Kidney (tissue), 13 donors: ENCODE measurements at regions not wholly inside any gene's neighbourhood (a gene's known extent, or its start where the extent isn't known, plus 50 kb on each side); places are given as distances from the start of the nearest gene placed in this dataset.

ENCODE experiments used
- DNase-seq, 5 donors: peaks; one replicate each; pipeline ENCODE4 v3.0.0-alpha.2; 2013 to 2020
- FAIRE-seq: peaks from 2 replicates; lab custom pipeline; 2012; peaks lifted over from hg19 to GRCh38; lab: Jason Lieb, UNC
- H3K27ac ChIP-seq, 2 donors: one replicate each; pipeline ENCODE4 v1.7.0; 2013; ENCODE audit warnings: low read depth in 2 of 2, low read length in 2 of 2, inconsistent platforms in 1 of 2
- H3K27me3 ChIP-seq: one replicate; pipeline ENCODE4 v1.7.1; 2013; ENCODE audit warnings: low read length, inconsistent platforms; ENCODE audit not compliant: control insufficient read depth, insufficient read depth
- H3K36me3 ChIP-seq, 3 donors: one replicate each; pipeline versions ENCODE4 v1.7.0 to v1.7.1; 2013; ENCODE audit warnings: low read length in 3 of 3, control low read depth in 1 of 3, inconsistent platforms in 1 of 3; ENCODE audit not compliant: insufficient read depth in 3 of 3, control insufficient read depth in 2 of 3
- H3K4me1 ChIP-seq, 3 donors: one replicate each; pipeline versions ENCODE4 v1.7.0 to v1.7.1; 2013; ENCODE audit warnings: low read length in 3 of 3, inconsistent platforms in 1 of 3, low read depth in 1 of 3; ENCODE audit not compliant: control insufficient read depth in 2 of 3, insufficient read depth in 2 of 3
- H3K4me3 ChIP-seq, 3 donors: one replicate each; pipeline versions ENCODE4 v1.7.0 to v1.8.1; 2013; ENCODE audit warnings: low read length in 3 of 3, control low read depth in 1 of 3, inconsistent platforms in 1 of 3
- H3K9ac ChIP-seq, 3 donors: one replicate each; pipeline versions ENCODE4 v1.7.0 to v1.7.1; 2013; ENCODE audit warnings: low read length in 3 of 3, control low read depth in 1 of 3, inconsistent platforms in 1 of 3
- H3K9me3 ChIP-seq, 3 donors: one replicate each; pipeline versions ENCODE4 v1.7.0 to v1.7.1; 2013; ENCODE audit warnings: low read length in 3 of 3, control low read depth in 1 of 3, inconsistent platforms in 1 of 3; ENCODE audit not compliant: control insufficient read depth in 2 of 3, insufficient read depth in 1 of 3
- CTCF ChIP-seq: IDR thresholded peaks from 3 replicates; pipeline ENCODE4 v1.5.1; 2012; ENCODE audit warnings: mild to moderate bottlenecking, moderate library complexity, borderline replicate concordance; ENCODE audit not compliant: insufficient read depth; ENCODE audit errors: extremely low read depth
- intact Hi-C: fragments of 100-400 bp; cut with DNase I; formaldehyde crosslinking; loops from one replicate; pipeline ENCODE4 v1.11.1; 2022
- donor health status: control.
- donor health status: control.
- donor health status: control.
- donor health status: control.
- donor health status: control.
- donor health status: DM: yes; HTN: yes; CAD: no.
- donor health status: Normal renal cell carcinoma (clear cell type).

GRCh38 chr1:36644556-36644955 lies 161.8 kb upstream of the CSF3R start:
- TF ChIP-seq CTCF, result no peak
- FAIRE-seq (no peak), DNase-seq (no peak)
- intact Hi-C loops, result no loop called here
- Histone ChIP-seq H3K27ac (no peak overlapping the region), H3K4me3 (no peak overlapping the region), H3K27me3 (no peaks in the 10 kb centered on the region), H3K9ac (no peak overlapping the region), H3K4me1 (no peaks in the 10 kb centered on the region), H3K36me3 (no peaks in the 10 kb centered on the region), H3K9me3 (no peaks in the 10 kb centered on the region)

GRCh38 chr1:36643371-36644270 lies 160.9 kb upstream of the CSF3R start:
- H3K36me3 ChIP-seq, result no peaks in the 10 kb centered on the region
- intact Hi-C loops, result no loop called here
- H3K4me1 ChIP-seq, result no peaks in the 10 kb centered on the region
- no peak overlapping the region for H3K9ac ChIP-seq
- H3K27ac ChIP-seq, result no peak overlapping the region
- DNase-seq (peak in 3 of 5 donors; percentile 33 to 71 (median 62)), FAIRE-seq (no peak)
- TF ChIP-seq CTCF, result no peak
- no peaks in the 10 kb centered on the region for H3K9me3 ChIP-seq
- H3K27me3 ChIP-seq, result no peaks in the 10 kb centered on the region
- no peak overlapping the region for H3K4me3 ChIP-seq

GRCh38 chr1:36642802-36643201 lies 160.1 kb upstream of the CSF3R start:
- Histone ChIP-seq H3K9me3 (no peaks in the 10 kb centered on the region), H3K36me3 (no peaks in the 10 kb centered on the region), H3K9ac (no peak overlapping the region), H3K27ac (no peak overlapping the region), H3K4me1 (no peaks in the 10 kb centered on the region), H3K4me3 (no peak overlapping the region), H3K27me3 (no peaks in the 10 kb centered on the region)
- no peak for TF ChIP-seq CTCF
- FAIRE-seq (no peak), DNase-seq (no peak)
- intact Hi-C loops, result no loop called here
